Right hindlimb (tissue), 1 donor: ENCODE measurements at regions not wholly inside any gene's neighbourhood (a gene's known extent, or its start where the extent isn't known, plus 50 kb on each side); places are given as distances from the start of the nearest gene placed in this dataset.
A peak's percentile ranks its signal among the peaks of the same experiment; 100 is the strongest.

ENCODE experiments used
- DNase-seq: peaks from one replicate; pipeline ENCODE4 v3.0.0-alpha.2; 2018

DNA sequence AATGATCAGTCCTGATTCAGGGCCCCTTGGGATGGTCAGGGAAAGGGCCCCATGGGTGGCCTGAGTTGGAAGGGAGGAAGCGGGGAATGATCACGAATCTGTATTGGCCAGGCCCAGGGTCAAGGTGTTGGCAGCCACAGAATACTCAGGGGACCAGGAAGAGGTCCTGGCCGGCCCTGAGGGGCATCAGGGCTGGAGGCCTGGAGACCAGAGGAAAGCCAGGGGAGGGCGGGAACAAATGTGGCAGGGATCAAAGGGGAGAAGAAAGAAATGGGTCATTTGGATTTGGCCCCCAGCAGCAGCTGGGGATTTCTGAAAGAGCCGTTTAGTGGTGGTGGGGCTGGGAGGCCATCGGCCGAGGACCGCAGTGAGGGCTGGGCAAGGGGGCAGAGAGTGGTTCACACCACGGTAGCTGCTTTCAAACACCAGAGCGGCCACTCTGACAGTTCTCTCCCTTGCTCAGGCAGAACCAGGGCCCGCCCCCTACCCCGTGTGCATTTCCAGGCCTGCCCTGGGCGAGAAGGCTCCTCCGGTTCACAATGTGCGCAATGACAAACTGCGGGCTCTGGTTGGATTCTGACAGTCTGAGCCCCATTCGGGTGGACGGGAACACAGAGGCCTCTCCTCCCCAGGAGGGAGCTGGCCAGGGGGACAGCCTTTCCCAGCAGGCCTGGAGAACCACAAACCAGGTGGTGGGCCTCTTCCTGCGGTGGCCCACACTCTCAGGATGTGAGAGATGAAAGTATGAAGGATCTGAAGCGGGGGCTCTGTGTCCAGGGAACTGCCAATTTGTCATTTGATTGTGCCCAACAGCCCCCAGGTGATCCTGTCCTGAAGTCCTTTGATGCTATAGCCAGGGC, 220.3 kb upstream of the IER5L start:
- no peak for DNase-seq

GRCh38 chr9:129397335-129397734, 219.3 kb upstream of the IER5L start:
- no peak for DNase-seq

DNA sequence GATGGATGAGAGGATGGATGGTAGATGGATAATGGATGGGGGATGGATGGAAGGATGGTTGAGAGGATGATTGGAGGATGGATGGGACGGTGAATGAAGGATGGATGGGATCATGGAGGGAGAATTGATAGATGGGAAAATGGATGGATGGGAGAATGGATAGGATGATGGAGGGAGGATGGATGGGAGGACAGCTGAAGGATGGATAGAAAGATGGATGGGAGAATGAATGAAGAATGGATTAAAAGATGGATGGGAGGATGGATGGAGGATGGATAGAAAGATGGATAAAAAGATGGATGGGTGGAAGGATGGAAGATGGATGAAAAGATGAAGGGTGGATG, 218.3 kb upstream of the IER5L start:
- DNase-seq = no peak

GRCh38 chr9:129395633-129396364, 217.7 kb upstream of the IER5L start:
- no peak for DNase-seq

DNA sequence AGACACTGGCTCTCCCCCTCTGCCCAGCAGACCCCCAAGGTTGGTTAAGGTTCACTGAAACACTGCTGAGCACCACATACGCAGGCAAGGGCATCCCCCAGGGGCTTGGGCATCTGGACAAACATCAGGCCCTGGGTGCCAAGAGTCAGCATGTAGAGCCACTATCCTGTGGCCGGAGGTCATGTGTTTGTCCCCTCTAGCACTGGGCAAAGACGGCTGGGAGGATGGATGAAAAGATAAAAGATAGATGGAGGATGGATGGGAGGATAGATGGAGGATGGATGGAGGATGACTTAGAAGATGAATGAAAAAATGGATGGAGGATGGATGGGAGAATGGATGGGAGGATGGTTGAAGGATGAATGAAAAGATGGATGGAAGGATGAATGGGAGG, 216.8 kb upstream of the IER5L start:
- DNase-seq = no peak

DNA sequence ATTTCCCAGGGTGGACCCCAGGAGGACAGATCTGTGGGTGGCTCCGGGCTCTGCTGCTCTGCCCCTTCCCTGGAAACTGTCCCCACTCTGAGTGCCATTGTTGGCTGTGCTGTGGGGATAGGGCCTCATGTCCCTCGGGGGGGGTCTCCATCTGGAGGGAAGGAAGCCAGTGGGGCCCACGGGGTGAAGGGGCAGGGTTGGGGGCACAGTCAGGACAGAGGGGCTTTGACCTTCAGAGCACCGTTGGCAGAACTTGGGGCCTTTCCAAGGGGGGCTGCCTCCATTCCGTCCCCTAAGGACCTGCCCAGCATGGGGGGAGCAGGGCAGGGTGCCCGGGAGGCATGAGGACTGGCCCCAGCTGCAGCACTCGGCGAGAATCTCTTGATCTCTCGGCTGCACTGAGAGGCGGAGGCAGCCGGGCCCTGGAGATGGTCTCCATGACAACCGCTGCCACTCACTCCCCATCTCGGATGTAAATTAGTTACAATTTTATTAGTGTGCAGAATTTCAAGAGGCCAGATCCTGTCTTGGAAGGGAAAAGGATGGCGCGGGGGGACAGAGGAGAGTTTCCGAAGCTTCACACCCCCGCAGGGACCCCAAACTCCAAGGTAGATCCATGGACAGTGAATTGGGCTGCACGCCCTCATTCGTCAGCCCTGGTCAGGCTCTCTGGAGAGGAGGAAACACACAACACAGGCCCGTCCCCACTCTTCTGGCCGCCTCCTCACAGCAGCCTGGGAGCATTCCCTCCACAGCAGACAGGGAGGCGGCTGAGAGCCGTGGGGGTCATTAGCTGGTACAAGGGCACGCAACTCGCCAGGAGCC, 216.2 kb upstream of the IER5L start:
- no peak for DNase-seq

DNA sequence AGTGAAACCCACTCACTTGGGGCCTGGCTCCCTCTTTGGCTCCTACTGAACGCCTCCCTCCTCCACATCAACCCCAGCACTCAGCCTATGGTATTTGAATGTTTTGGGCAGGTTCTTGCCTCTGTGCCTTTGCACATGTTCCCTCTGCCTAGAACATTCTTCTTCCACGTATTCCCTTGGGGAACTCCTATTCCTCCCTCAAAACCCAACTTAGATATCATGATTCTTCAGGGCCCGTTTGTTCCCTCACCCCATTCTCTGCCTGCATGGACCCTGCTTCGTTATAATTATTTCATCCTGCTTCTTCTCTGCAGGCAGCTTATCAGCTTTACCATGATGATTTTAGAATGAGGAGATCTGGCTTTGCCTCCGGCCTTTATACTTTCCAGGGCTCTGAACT, 215.0 kb upstream of the IER5L start:
- DNase-seq = no peak

GRCh38 chr9:129392093-129392541, 214.1 kb upstream of the IER5L start:
- DNase-seq = no peak

DNA sequence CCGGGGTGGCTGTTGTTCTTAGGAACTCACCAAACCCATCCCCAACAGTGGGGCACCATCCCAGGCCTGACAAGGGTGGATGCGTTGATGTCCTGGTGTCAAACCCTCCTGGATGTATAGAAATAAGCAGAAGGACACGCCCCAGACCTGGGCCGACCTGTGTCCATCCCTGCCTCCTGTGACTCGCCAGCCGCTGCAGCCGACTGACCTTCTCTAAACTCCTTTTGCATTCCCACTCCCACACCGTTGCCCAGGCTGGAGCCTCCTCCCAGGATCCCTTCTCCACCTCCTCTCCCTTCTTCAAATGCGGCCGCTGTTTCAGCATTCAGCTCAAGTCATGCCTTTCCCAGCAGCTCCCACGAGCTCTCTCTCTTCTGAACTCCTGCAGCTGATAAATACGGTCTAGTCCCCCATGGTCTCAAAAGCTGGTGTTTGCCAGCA, 213.2 kb upstream of the IER5L start:
- no peak for DNase-seq

DNA sequence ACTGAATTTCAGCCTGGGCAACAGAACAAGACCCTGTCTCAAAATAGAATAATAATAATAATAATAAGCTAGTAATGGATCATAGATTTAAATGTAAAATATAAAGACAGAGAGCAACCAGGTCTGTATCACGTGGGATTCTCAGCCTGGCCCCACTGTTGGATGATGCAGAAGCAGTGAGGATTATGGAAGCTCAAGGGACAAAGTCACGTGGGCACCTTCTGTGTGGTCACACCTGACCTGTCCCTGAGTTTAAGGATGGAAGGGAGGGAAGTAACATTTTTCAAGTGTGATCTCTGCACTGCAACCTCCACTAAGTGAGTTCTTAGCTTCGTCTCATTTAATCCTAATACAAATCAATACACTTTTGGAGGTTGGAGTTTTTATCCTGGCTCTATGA, 212.5 kb upstream of the IER5L start:
- DNase-seq = no peak

- DNase-seq = no peak
Observed at GRCh38 chr9:129387822-129388221, 209.8 kb upstream of the IER5L start.

DNA sequence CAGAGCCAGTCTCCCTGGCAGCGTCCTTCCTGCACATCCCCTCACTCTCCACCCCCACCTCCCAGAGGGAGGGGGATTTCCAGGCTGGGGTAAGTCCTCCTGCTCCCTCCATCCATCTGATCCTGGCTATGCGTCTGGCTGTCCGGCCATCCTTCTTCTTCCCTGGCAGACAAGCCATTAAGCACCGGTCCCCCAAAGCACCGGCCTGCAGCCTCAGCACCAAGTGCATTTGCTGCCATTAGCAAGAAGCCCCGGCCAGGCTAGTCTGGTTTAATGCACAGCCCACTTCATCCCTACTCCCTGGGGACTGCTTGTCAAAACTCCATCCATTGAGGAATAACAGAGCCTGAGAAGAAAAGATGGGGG, 208.7 kb upstream of the IER5L start:
- no peak for DNase-seq

DNA sequence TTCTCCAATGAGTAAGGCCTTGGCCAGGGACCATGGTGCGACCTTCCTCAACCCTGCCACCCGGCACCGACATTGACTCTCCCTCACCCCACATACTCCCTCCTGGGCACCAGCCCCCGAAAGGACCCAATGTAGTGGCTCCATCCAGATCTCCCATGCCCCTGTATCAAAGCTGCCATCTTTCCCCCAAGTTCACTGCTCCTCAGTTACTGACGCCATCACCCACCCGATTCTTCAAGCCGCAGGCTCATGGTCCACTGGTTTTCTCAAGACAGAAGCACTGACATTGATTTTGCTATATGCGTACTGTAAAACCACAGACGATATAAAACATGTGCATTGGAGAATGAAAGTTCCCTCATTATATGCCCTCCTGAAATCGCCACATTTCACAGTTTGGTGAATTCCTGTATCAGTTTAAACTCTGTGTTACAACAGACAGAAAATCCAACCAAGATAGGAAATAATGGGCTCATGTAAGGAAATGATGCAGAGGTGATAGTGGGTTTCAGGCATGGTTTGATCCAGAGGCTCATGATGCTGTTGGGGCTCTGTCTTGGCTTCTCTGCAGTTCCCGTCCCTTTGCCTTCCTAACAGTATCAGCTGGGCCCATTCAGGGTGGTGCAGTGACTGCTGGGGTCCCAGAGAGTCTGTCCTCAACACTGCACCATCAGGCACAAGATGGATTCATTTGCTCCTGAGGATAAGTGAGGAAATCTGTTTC, 207.3 kb upstream of the IER5L start:
- DNase-seq = no peak

- no peak for DNase-seq
Observed at GRCh38 chr9:129384491-129385210, 206.6 kb upstream of the IER5L start.

DNA sequence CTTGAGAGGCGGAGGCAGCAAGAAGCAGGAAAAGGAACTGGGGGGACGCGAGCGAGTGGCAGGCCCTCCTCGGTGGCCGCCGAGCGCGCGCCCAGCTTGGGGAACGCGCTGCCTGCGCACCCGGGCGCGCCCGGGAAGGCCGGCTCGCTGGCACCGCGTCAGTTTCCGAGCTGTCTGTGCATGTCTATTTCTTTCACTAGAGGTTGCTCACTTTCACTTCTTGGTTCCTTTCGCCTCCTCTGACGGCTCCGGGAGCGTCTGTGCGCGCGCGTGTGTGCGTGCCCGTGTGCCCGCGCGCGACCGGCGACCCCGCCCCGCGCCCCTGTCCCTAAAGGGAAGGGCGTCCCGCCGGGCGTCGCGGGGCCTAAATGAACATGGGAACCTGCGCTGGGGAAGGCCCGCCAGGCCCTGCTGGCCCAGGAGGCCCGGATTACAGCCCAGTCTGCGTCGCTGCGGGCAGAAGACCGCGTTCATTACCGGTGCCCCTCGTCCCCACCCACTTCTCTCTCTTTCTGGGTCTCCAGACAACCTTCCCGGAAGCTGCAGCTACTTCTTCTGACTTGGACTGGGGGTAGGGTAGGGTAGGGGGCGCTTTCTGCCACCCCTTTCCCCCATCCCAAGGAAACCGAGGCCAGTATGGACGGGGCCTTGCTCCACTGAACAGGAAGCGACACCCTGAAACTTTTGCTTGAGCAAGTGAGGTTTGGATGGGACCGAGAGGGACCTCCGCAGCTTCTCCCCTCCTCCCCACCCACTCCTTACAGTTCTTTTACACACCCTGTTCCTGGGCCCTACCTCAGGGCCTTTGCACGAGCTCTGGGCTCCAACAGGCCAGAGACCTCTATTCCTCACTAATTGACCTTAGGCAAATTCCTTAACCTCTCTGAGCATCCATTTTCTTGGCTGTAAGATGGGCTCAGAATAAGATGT, 205.8 kb upstream of the IER5L start:
- peak; percentile 89 for DNase-seq

- DNase-seq = no peak
Observed at GRCh38 chr9:129383019-129383560, 205.0 kb upstream of the IER5L start.

GRCh38 chr9:129382281-129383018, 204.4 kb upstream of the IER5L start:
- DNase-seq = no peak

DNA sequence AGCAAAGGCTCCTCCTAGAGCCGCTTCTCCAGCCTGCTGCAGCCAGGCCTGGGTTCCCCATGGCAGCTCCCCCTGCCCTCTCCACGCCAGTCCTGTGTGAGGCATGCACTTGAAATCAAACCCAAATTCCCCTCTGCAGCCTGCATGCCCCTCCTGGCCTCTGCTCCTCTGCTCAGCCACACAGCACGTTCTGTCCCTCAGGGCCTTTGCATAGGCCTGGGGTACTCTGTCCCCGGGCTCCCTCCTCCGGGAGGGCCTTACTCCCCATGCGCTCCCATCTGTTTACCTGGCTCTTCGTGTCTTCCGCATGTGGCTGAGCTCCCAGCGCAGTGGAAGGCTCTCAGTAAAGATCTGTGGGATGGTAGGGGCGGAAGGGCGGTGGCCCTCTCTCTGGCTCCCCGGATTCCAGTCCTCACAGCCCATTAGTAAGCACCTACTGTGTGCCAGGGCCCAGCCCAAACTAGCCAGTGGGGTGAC, 203.5 kb upstream of the IER5L start:
- DNase-seq = no peak

- no peak for DNase-seq
Observed at GRCh38 chr9:129380961-129381401, 202.9 kb upstream of the IER5L start.

DNA sequence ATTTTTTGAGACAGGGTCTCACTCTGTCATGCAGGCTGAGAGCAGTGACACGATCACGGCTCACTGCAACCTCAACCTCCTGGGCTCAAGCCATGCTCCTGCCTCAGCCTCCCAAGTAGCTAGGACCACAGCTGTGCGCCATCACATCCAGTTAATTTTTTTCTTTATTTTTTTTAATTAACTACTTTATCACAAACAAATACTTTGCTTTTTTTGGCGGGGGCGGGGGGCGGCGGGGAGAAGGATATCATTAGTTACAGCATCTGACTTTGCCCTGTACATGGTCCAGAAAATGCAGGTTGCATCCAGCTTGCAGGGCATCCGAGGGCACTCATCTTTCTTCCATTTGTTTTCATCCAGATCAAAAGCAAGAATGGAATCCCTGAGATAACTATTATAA, 201.8 kb upstream of the IER5L start:
- no peak for DNase-seq
